ENCODE measurements at regions not wholly inside any gene's neighbourhood (a gene's known extent, or its start where the extent isn't known, plus 50 kb on each side); places are given as distances from the start of the nearest gene placed in this dataset.

GRCh38 chr9:107740088-107740980, 250.8 kb upstream of the KLF4 start:
- Histone ChIP-seq H2AFZ (ENCODE audit: control insufficient read depth, low read length) (no peak overlapping the region), H3K4me1 (ENCODE audit: control insufficient read depth, extremely low read depth, insufficient read depth, low read length) (peaks cover 37% of the 10 kb centered on the region), H3K36me3 (ENCODE audit: control insufficient read depth in 2 of 2, extremely low read depth in 1 of 2, insufficient read depth in 2 of 2, low read length in 2 of 2) (no peaks in the 10 kb centered on the region), H3K9me1 (ENCODE audit: control insufficient read depth, extremely low read depth, insufficient read depth, low read length) (peaks cover 2% of the 10 kb centered on the region), H4K20me1 (ENCODE audit: control insufficient read depth, extremely low read depth, insufficient read depth, low read length) (no peaks in the 10 kb centered on the region), H3K79me2 (ENCODE audit: control insufficient read depth, insufficient read depth, low read length) (no peaks in the 10 kb centered on the region), H3K4me2 (ENCODE audit: control insufficient read depth, extremely low read depth, insufficient read depth, low read depth, low read length) (no peak overlapping the region), H3K4me3 (ENCODE audit: control insufficient read depth in 2 of 3, extremely low read depth in 1 of 3, insufficient read depth in 2 of 3, low read depth in 1 of 3, low read length in 3 of 3) (no peak overlapping the region), H3K27me3 (ENCODE audit: control insufficient read depth, extremely low read depth, insufficient read depth, low read length) (no peaks in the 10 kb centered on the region), H3K27ac (ENCODE audit: control insufficient read depth, insufficient read depth, low read length) (no peak overlapping the region), H3K9ac (ENCODE audit: control insufficient read depth, extremely low read depth, insufficient read depth, low read length) (no peak overlapping the region), H3K9me3 (ENCODE audit: control insufficient read depth, low read depth, low read length) (no peaks in the 10 kb centered on the region)
- dilution Hi-C loops (cut with MboI; ENCODE audit: extremely low pct_ligation_motif_present, low sequenced_read_pairs) = no loop called here
- DNase-seq (ENCODE audit: low read depth, low spot score) (no peak), FAIRE-seq (peak; percentile 46)
- TF ChIP-seq CTCF (optimal IDR thresholded peaks at IDR 0.05 in 1 of 3, IDR thresholded peaks at IDR 0.05 in 1 of 3, conservative IDR thresholded peaks at IDR 0.05 in 1 of 3; ENCODE audit: extremely low read depth in 1 of 3, insufficient read depth in 2 of 3, low read length in 3 of 3) (no peak), EZH2 (IDR thresholded peaks at IDR 0.05; ENCODE audit: low read length) (no peak)

DNA sequence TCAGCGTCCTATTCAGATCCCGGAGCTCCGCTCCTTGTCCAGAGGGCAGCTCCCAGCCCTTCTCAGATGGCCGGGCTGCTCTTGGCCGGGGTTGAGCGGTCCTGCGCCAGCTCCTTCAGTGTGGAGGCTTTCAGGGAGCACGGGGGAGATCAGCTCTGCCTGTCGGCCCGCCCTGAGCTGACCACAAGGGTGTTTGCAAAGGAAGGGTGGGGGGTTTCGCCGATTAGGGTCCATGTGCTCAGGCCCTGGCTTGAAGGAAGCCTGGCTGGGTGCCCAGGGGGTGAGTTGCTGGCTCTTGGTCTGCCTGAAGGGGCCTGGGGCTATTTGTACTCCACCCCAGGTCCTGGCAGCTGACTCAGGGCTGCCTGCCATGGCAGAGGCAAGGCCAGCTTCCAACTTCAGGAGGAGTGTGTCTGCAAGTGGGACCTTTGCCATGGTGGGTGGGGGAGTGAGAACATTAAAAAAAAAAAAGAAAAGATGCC, 250.1 kb upstream of the KLF4 start:
- no peak for TF ChIP-seq CTCF (optimal IDR thresholded peaks at IDR 0.05 in 1 of 3, IDR thresholded peaks at IDR 0.05 in 1 of 3, conservative IDR thresholded peaks at IDR 0.05 in 1 of 3; ENCODE audit: extremely low read depth in 1 of 3, insufficient read depth in 2 of 3, low read length in 3 of 3)
- no peak for TF ChIP-seq EZH2 (IDR thresholded peaks at IDR 0.05; ENCODE audit: low read length)
- Histone ChIP-seq H2AFZ (ENCODE audit: control insufficient read depth, low read length) (peak overlapping the region; percentile 54), H3K9me3 (ENCODE audit: control insufficient read depth, low read depth, low read length) (no peaks in the 10 kb centered on the region), H3K27me3 (ENCODE audit: control insufficient read depth, extremely low read depth, insufficient read depth, low read length) (no peaks in the 10 kb centered on the region), H3K27ac (ENCODE audit: control insufficient read depth, insufficient read depth, low read length) (peak overlapping the region; percentile 64), H3K9ac (ENCODE audit: control insufficient read depth, extremely low read depth, insufficient read depth, low read length) (peak overlapping the region; percentile 79), H3K79me2 (ENCODE audit: control insufficient read depth, insufficient read depth, low read length) (no peaks in the 10 kb centered on the region), H3K4me2 (ENCODE audit: control insufficient read depth, extremely low read depth, insufficient read depth, low read depth, low read length) (peak overlapping the region; percentile 27), H4K20me1 (ENCODE audit: control insufficient read depth, extremely low read depth, insufficient read depth, low read length) (no peaks in the 10 kb centered on the region), H3K4me3 (ENCODE audit: control insufficient read depth in 2 of 3, extremely low read depth in 1 of 3, insufficient read depth in 2 of 3, low read depth in 1 of 3, low read length in 3 of 3) (no peak overlapping the region), H3K36me3 (ENCODE audit: control insufficient read depth in 2 of 2, extremely low read depth in 1 of 2, insufficient read depth in 2 of 2, low read length in 2 of 2) (no peaks in the 10 kb centered on the region), H3K9me1 (ENCODE audit: control insufficient read depth, extremely low read depth, insufficient read depth, low read length) (peaks cover 2% of the 10 kb centered on the region), H3K4me1 (ENCODE audit: control insufficient read depth, extremely low read depth, insufficient read depth, low read length) (peaks cover 41% of the 10 kb centered on the region)
- dilution Hi-C loops (cut with MboI; ENCODE audit: extremely low pct_ligation_motif_present, low sequenced_read_pairs) = no loop called here
- DNase-seq (ENCODE audit: low read depth, low spot score) = peak; percentile 80
- peak; percentile 32 for FAIRE-seq

Data from keratinocyte (primary cell).